OCI-LY1 (cell line): ENCODE measurements at regions not wholly inside any gene's neighbourhood (a gene's known extent, or its start where the extent isn't known, plus 50 kb on each side); places are given as distances from the start of the nearest gene placed in this dataset.

Experiments used
- CTCF ChIP-seq: fragments of 200-600 bp; sonication (generic), shearing (Covaris generic); IDR thresholded peaks from 2 replicates; pipeline ENCODE4 v1.5.1; 2017; ENCODE audit warnings: mild to moderate bottlenecking, antibody characterized with exemption, low read length, moderate library complexity, mixed read lengths
- EZH2 ChIP-seq: fragments of 200-600 bp; sonication (generic), shearing (Covaris generic); IDR thresholded peaks from 2 replicates; pipeline ENCODE4 v1.8.0; 2017; ENCODE audit warnings: borderline replicate concordance, mixed run types, mild to moderate bottlenecking, antibody characterized with exemption, low read length, moderate library complexity, mixed read lengths

GRCh38 chr12:33251548-33251947 lies 188.1 kb downstream of the SYT10 start:
- TF ChIP-seq CTCF (no peak), EZH2 (no peak)
